Fibroblast of upper back skin (primary cell): ENCODE measurements at regions not wholly inside any gene's neighbourhood (a gene's known extent, or its start where the extent isn't known, plus 50 kb on each side); places are given as distances from the start of the nearest gene placed in this dataset.
"Not testable (repeated sequence)": the region's sequence is repeated elsewhere in the genome, so short reads cannot be mapped to it uniquely, and the experiment has no call there.

ENCODE experiments used
- DNase-seq: peaks from one replicate; pipeline ENCODE4 v3.0.0-alpha.2; 2013

GRCh38 chr6:3921663-3922062 is 72.5 kb downstream of the FAM50B start:
- DNase-seq, result no peak

GRCh38 chr6:3922619-3923018 is 73.4 kb downstream of the FAM50B start:
- not testable (repeated sequence) for DNase-seq

GRCh38 chr6:3925223-3926149 is 76.3 kb downstream of the FAM50B start:
- DNase-seq, result not testable (repeated sequence)

- peak; percentile 35 for DNase-seq
These were observed 76.9 kb downstream of the FAM50B start for GRCh38 chr6:3926150-3926482.

- no peak for DNase-seq
These were observed 78.9 kb downstream of the FAM50B start for GRCh38 chr6:3928111-3928510.

GRCh38 chr6:3929281-3929798 is 80.2 kb downstream of the FAM50B start:
- peak; percentile 92 for DNase-seq

- DNase-seq, result no peak
These were observed 88.3 kb downstream of the FAM50B start for GRCh38 chr6:3937438-3937837.

GRCh38 chr6:3938715-3939367 is 89.7 kb downstream of the FAM50B start:
- DNase-seq, result no peak

- no peak for DNase-seq
These were observed 90.3 kb downstream of the FAM50B start for GRCh38 chr6:3939368-3939958.

- no peak for DNase-seq
These were observed 90.8 kb downstream of the FAM50B start for GRCh38 chr6:3939964-3940363.

GRCh38 chr6:3940703-3941102 is 91.5 kb downstream of the FAM50B start:
- DNase-seq, result no peak

- DNase-seq, result peak; percentile 54
These were observed 94.2 kb downstream of the FAM50B start for GRCh38 chr6:3943331-3943765.

- DNase-seq, result no peak
These were observed 95.1 kb downstream of the FAM50B start for GRCh38 chr6:3944246-3944645.

GRCh38 chr6:3946778-3947177 is 97.6 kb downstream of the FAM50B start:
- DNase-seq, result no peak

- no peak for DNase-seq
These were observed 99.7 kb downstream of the FAM50B start for GRCh38 chr6:3948866-3949265.

GRCh38 chr6:3949521-3949920 is 100.3 kb downstream of the FAM50B start:
- DNase-seq, result no peak

- DNase-seq, result no peak
These were observed 106.9 kb downstream of the FAM50B start for GRCh38 chr6:3956054-3956453.

GRCh38 chr6:3957321-3957720 is 108.1 kb downstream of the FAM50B start:
- DNase-seq, result no peak

GRCh38 chr6:3958255-3958654 is 109.1 kb downstream of the FAM50B start:
- no peak for DNase-seq

- no peak for DNase-seq
These were observed 110.2 kb downstream of the FAM50B start for GRCh38 chr6:3959385-3959784.

- DNase-seq, result no peak
These were observed 111.7 kb downstream of the FAM50B start for GRCh38 chr6:3960754-3961361.

- no peak for DNase-seq
These were observed 112.5 kb downstream of the FAM50B start for GRCh38 chr6:3961581-3962215.
